Left renal pelvis (tissue), 4 donors: ENCODE measurements at regions not wholly inside any gene's neighbourhood (a gene's known extent, or its start where the extent isn't known, plus 50 kb on each side); places are given as distances from the start of the nearest gene placed in this dataset.
"Not testable (repeated sequence)": the region's sequence is repeated elsewhere in the genome, so short reads cannot be mapped to it uniquely, and the experiment has no call there.

Source experiments
- DNase-seq, 4 donors: peaks; one replicate each; pipeline ENCODE4 v3.0.0-alpha.2; 2013; ENCODE audit warnings: low read depth in 4 of 4, low spot score in 3 of 4

- DNase-seq = no peak
Observed at GRCh38 chr20:60160451-60161145, 202.4 kb downstream of the CDH26 start.

GRCh38 chr20:60167812-60168211 is 209.6 kb downstream of the CDH26 start:
- no peak for DNase-seq

GRCh38 chr20:60168963-60169362 is 210.7 kb downstream of the CDH26 start:
- no peak for DNase-seq

DNA sequence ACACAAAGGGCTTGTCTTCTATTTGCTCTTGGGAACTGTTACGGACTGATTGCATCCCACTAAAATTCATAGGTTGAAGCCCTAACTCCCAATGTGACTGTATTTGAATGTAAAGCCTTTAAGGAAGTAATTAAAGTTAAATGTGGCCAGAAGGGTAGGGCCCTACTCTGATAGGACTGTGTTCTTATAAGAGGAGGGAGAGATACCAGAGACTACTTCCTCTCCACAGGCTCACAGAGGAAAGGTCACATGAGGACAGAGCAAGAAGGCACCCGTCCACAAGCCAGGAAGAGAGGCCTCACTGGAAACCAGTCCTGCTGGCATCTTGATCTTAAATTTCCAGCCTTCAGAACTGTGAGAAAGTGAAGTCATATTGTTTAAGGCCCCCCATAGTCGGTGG is 211.9 kb downstream of the CDH26 start:
- DNase-seq = no peak

DNA sequence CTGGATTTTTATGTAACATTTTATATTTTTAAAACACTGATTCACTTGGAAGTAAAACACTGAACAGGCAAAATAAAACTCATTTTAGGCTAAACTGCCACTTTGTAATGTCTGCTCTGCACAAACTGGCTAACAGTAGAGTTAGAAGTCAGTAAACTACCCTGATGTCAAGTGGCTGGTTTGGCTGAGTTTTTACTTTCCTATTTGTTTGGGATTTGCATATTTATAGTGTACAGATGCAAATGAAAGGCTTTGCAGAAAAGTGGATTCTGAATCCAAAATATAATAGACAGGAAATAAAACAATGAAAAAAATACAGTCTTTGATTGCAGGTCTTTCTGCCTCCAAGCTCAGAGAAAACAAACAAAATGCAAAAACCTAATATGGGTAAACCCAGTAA is 213.1 kb downstream of the CDH26 start:
- DNase-seq = no peak

- no peak for DNase-seq
Observed at GRCh38 chr20:60171738-60172137, 213.5 kb downstream of the CDH26 start.

GRCh38 chr20:60172346-60172984 is 214.2 kb downstream of the CDH26 start:
- DNase-seq = no peak

GRCh38 chr20:60177080-60177479 is 218.9 kb downstream of the CDH26 start:
- no peak for DNase-seq

DNA sequence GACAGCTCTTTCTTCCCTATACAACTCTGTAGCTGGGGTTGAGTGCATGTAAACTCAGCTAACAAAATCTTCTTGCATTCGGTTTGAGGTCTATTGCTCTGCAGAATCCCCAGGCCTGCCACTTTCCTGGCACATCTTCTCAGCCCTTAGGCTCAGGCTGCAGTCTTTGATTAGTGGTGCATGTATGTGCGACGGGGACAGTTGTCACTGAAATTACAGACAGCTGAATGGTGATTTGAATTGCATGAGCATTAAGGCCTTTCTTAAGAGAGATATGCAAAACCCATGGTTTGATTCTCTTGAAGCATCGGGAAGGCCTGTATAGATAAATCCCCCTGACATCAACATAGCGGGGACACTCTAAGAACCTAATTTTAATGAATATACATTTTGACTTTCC is 222.8 kb downstream of the CDH26 start:
- no peak for DNase-seq

- no peak for DNase-seq
Observed at GRCh38 chr20:60186412-60186811, 228.2 kb downstream of the CDH26 start.

GRCh38 chr20:60187683-60188082 is 229.5 kb downstream of the CDH26 start:
- no peak for DNase-seq

- no peak for DNase-seq
Observed at GRCh38 chr20:60191014-60191413, 232.8 kb downstream of the CDH26 start.

GRCh38 chr20:60192326-60192725 is 234.1 kb downstream of the CDH26 start:
- DNase-seq = no peak

DNA sequence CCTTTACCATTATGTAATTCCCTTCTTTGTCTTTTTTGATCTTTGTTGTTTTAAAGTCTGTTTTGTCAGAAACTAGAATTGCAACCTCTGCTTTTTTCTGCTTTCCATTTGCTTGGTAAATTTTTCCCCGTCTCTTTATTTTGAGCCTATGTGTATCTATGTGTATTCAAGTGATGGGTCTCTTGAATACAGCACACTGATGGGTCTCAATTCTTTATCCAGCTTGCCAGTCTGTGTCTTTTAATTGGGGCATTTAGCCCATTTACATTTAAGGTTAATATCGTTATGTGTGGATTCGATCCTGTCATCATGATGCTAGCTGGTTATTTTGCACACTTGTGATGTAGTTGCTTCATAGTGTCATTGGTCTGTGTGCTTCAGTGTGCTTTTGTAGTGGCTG is 240.9 kb downstream of the CDH26 start:
- not testable (repeated sequence) for DNase-seq

DNA sequence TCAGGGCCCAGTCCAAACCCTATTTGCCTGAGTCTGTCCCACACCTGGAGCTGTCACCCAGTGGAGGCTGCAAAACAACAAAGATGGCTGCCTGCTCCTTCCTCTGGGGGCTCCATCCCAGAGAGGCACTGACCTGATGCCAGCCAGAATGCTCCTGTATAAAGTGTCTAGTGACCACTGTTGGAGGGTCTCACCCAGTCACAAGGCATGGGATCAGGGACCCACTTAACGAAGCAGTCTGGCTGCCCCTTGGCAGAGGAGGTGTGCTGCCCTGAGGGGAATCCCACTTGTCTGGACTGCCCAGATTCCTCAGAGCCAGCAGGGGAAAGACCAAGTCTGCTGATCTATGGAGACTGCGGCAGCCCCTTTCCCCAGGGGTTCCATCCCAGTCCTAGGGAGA is 241.6 kb downstream of the CDH26 start:
- no peak for DNase-seq

DNA sequence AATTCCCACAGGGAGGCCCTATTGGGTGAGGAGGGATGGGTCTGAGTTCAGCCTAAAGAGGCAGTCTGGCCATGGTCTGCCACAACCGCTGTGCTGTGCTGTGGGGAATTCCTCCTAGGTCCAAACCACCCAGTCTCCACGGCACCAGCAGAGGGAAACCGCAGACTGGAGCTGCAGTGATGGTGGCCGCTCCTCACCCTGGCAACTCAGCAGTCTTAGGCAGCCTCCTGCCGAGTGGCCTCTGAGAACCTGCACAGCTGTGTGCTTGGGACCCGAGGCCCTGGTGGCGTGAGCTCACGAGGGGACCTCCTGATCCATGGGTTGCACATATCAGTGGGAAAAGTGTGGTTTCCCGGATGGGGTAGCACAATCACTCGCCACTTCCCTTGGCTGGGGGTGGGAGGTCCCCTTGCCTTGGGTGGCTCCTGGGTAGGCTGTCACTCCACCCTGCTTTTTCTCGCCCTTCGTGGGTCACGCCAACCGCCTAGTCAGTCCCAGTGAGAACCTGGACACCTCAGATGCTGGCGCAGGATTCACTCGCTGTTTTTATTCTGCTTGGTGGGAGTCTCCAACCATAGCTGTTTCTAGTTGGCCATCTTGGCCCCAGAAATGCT is 242.2 kb downstream of the CDH26 start:
- no peak for DNase-seq

DNA sequence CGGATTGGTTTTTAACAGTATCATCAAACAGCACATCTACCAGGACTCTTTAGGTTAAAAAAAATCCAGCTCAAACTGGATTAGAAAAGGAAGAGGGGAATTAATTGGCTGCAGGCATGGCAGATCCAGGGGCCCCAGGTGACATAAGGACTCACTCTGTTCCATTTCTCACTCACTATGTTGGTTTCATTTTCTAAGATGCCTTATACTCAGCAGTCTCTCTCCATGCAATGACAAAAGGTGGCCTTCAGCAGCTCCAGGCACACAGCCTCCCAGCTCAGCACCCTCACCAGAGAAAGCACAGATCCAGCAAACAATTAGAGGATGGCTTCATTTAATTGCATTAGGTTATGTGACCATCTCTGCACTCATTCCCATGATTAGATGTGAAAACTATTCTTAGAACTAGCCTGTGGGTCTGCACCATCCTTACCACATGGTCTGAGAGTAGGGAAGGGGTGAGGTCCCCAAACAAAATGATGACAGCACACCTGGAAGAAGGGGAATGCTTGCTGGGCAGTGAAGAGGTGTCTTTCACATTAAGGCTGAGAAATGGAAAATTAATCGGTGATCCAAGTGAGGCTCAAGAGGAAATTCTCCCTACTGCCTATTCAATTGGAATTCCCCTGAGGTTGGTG is 243.1 kb downstream of the CDH26 start:
- DNase-seq = no peak

DNA sequence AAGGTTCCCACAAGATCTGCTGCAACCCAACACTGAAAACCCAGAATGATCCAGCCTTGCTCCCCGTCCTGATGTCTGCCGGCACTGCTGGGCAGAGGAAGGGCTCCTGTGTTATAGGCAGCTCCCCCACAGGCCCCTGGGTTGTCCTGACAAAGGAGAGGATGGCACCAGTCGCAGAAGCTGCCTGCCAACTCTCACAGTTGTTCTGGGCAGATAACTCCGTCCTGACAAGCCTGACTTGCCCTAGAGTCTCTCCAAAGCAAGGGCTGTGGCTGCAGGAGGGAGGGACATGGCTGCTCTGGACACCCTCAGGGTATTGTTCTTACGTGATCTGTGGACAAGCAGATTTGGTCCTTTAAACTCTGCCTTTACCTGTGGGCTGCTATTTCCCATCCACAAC is 243.8 kb downstream of the CDH26 start:
- DNase-seq = no peak

DNA sequence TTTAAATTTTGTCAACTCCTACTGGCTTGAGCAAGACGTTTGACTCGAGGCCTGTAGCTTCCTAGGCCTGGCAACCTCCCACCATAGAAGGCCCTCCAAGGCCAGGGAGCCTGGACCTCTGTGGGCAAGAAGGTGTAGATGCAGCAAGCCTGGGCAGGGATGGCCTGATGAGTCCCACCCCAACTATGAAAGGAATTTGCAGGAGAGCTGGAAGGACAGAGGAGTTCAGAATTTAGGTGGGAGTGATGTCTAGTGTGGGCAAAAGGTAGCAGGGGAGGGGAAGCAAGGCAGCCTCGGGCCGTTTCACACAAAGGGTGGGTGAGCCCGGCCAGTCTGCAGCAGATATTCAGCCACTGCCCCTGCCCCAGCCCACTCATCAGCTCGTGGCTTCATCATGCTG is 245.2 kb downstream of the CDH26 start:
- no peak for DNase-seq

GRCh38 chr20:60204601-60205000 is 246.4 kb downstream of the CDH26 start:
- DNase-seq = no peak

GRCh38 chr20:60206259-60206658 is 248.0 kb downstream of the CDH26 start:
- DNase-seq = peak in 3 of 4 donors; percentile 5 to 17 (median 16)

- DNase-seq = no peak
Observed at GRCh38 chr20:60209048-60209447, 250.8 kb downstream of the CDH26 start.
